H9 (cell line): ENCODE measurements at regions not wholly inside any gene's neighbourhood (a gene's known extent, or its start where the extent isn't known, plus 50 kb on each side); places are given as distances from the start of the nearest gene placed in this dataset.

ENCODE experiments used
- DNase-seq: peaks from one replicate; pipeline ENCODE4 v3.0.0-alpha.2; 2017
- H2AFZ ChIP-seq: one replicate; pipeline ENCODE4 v1.6.1; 2013; ENCODE audit warnings: mild to moderate bottlenecking, low read length, control low read depth, moderate library complexity
- H2AK5ac ChIP-seq: 2 replicates; pipeline ENCODE4 v1.6.1; 2013; ENCODE audit warnings: low read length, control low read depth, mixed read lengths; ENCODE audit not compliant: insufficient read length
- H2BK120ac ChIP-seq: one replicate; pipeline ENCODE4 v1.6.1; 2013; ENCODE audit warnings: low read depth, mild to moderate bottlenecking, low read length, control low read depth, inconsistent platforms; ENCODE audit not compliant: poor library complexity, severe bottlenecking
- H2BK12ac ChIP-seq: 2 replicates; pipeline ENCODE4 v1.6.1; 2013; ENCODE audit warnings: low read length, control low read depth, mixed read lengths, low read depth; ENCODE audit not compliant: insufficient read length
- H2BK15ac ChIP-seq: 2 replicates; pipeline ENCODE4 v1.6.1; 2013; ENCODE audit warnings: low read depth, low read length, control low read depth
- H2BK20ac ChIP-seq: one replicate; pipeline ENCODE4 v1.6.1; 2013; ENCODE audit warnings: low read depth, mild to moderate bottlenecking, low read length, control low read depth, inconsistent platforms; ENCODE audit not compliant: poor library complexity, severe bottlenecking
- H2BK5ac ChIP-seq: 2 replicates; pipeline ENCODE4 v1.6.1; 2013; ENCODE audit warnings: low read length, control low read depth, mixed read lengths; ENCODE audit not compliant: insufficient read length
- H3K14ac ChIP-seq: 2 replicates; pipeline ENCODE4 v1.6.1; 2013; ENCODE audit warnings: low read length, control low read depth; ENCODE audit not compliant: insufficient read depth
- H3K18ac ChIP-seq: 2 replicates; pipeline ENCODE4 v1.6.1; 2013; ENCODE audit warnings: low read depth, mild to moderate bottlenecking, mixed read lengths, low read length, control low read depth; ENCODE audit not compliant: insufficient read length
- H3K23ac ChIP-seq: 2 replicates; pipeline ENCODE4 v1.6.1; 2013; ENCODE audit warnings: low read length, control low read depth, mixed read lengths, low read depth; ENCODE audit not compliant: insufficient read length
- H3K23me2 ChIP-seq: 2 replicates; pipeline ENCODE4 v1.6.1; 2013; ENCODE audit warnings: low read depth, mild to moderate bottlenecking, mixed read lengths, low read length, control low read depth; ENCODE audit not compliant: insufficient read length, poor library complexity, severe bottlenecking
- H3K27ac ChIP-seq: 2 replicates; pipeline ENCODE4 v1.5.1; 2013; ENCODE audit warnings: low read length, control low read depth, mixed read lengths, low read depth; ENCODE audit not compliant: insufficient read length
- H3K27me3 ChIP-seq: 2 replicates; pipeline ENCODE4 v1.6.1; 2013; ENCODE audit warnings: low read length, control low read depth, inconsistent platforms; ENCODE audit not compliant: insufficient read depth
- H3K4ac ChIP-seq: 2 replicates; pipeline ENCODE4 v1.6.1; 2013; ENCODE audit warnings: low read depth, mild to moderate bottlenecking, control low read depth, inconsistent platforms, low read length, moderate library complexity
- H3K4me1 ChIP-seq: 2 replicates; pipeline ENCODE4 v1.6.1; 2013; ENCODE audit warnings: low read length, control low read depth, inconsistent platforms; ENCODE audit not compliant: insufficient read depth
- H3K4me2 ChIP-seq: 2 replicates; pipeline ENCODE4 v1.6.1; 2013; ENCODE audit warnings: low read length, control low read depth, mixed read lengths; ENCODE audit not compliant: insufficient read length, insufficient read depth
- H3K56ac ChIP-seq: 2 replicates; pipeline ENCODE4 v1.6.1; 2013; ENCODE audit warnings: low read depth, mild to moderate bottlenecking, mixed read lengths, low read length, control low read depth; ENCODE audit not compliant: insufficient read length
- H3K79me1 ChIP-seq: 2 replicates; pipeline ENCODE4 v1.6.1; 2013; ENCODE audit warnings: low read depth, mild to moderate bottlenecking, moderate library complexity, low read length, control low read depth, inconsistent platforms; ENCODE audit not compliant: insufficient read depth, poor library complexity, severe bottlenecking
- H3K79me2 ChIP-seq: 2 replicates; pipeline ENCODE4 v1.6.1; 2013; ENCODE audit warnings: low read length, control low read depth, inconsistent platforms; ENCODE audit not compliant: insufficient read depth
- H3K9ac ChIP-seq: 2 replicates; pipeline ENCODE4 v1.6.1; 2013; ENCODE audit warnings: low read length, control low read depth, mixed read lengths; ENCODE audit not compliant: insufficient read length; ENCODE audit errors: extremely low read depth
- H3K9me3 ChIP-seq: one replicate; pipeline ENCODE4 v1.6.1; 2013; ENCODE audit warnings: low read depth, low read length, inconsistent platforms; ENCODE audit not compliant: control insufficient read depth
- H3T11ph ChIP-seq: one replicate; pipeline ENCODE4 v1.6.1; 2013; ENCODE audit warnings: mild to moderate bottlenecking, low read length, control low read depth, inconsistent platforms
- H4K20me1 ChIP-seq: one replicate; pipeline ENCODE4 v1.6.1; 2013; ENCODE audit not compliant: control insufficient read depth, insufficient read length, insufficient read depth
- H4K5ac ChIP-seq: 2 replicates; pipeline ENCODE4 v1.6.1; 2013; ENCODE audit warnings: low read depth, mild to moderate bottlenecking, mixed read lengths, low read length, control low read depth; ENCODE audit not compliant: insufficient read length
- H4K8ac ChIP-seq: replicated peaks from 2 replicates; pipeline ENCODE4 v1.6.1; 2013; ENCODE audit warnings: low read length, control low read depth, mixed read lengths, low read depth; ENCODE audit not compliant: insufficient read length
- H4K91ac ChIP-seq: 2 replicates; pipeline ENCODE4 v1.6.1; 2013; ENCODE audit warnings: low read depth, mild to moderate bottlenecking, moderate library complexity, mixed read lengths, low read length, control low read depth; ENCODE audit not compliant: insufficient read length
- H3K27ac Mint-ChIP-seq, 3 experiments: 2 replicates in 2 of 3; 3 replicates in 1 of 3; pipeline ENCODE4 v1.8.0; 2020 to 2021; ENCODE audit warnings: mixed read lengths in 3 of 3, mild to moderate bottlenecking in 1 of 3, moderate library complexity in 1 of 3
- H3K27me3 Mint-ChIP-seq: 2 replicates; pipeline ENCODE4 v1.8.0; 2021; ENCODE audit warnings: low read depth, mild to moderate bottlenecking, moderate library complexity, mixed read lengths
- H3K36me3 Mint-ChIP-seq, 3 experiments: 2 replicates in 2 of 3; 3 replicates in 1 of 3; pipeline ENCODE4 v1.8.0; 2020 to 2021; ENCODE audit warnings: low read depth in 3 of 3, mixed read lengths in 3 of 3; ENCODE audit not compliant: insufficient read depth in 1 of 3
- H3K4me1 Mint-ChIP-seq, 2 experiments: 2 replicates each; pipeline ENCODE4 v1.8.0; 2020; ENCODE audit warnings: mixed read lengths in 2 of 2
- H3K4me3 Mint-ChIP-seq, 2 experiments: 2 replicates in 1 of 2; 3 replicates in 1 of 2; pipeline ENCODE4 v1.8.0; 2020 to 2021; ENCODE audit warnings: mild to moderate bottlenecking in 2 of 2, mixed read lengths in 2 of 2, moderate library complexity in 1 of 2
- H3K9me3 Mint-ChIP-seq, 2 experiments: 2 replicates in 1 of 2; 3 replicates in 1 of 2; pipeline ENCODE4 v1.8.0; 2020; ENCODE audit warnings: mild to moderate bottlenecking in 2 of 2, mixed read lengths in 2 of 2, moderate library complexity in 1 of 2
- WGBS: extraction: QIAGEN DNeasy Blood & Tissue Kit; methylation state at CpG from one replicate; pipeline ENCODE4 v1.1.7; 2013; ENCODE audit warnings: missing lambda C conversion rate, low lambda C conversion rate, mixed read lengths; ENCODE audit not compliant: insufficient read length; ENCODE audit errors: extremely low coverage; 5-methylcytosine and 5-hydroxymethylcytosine counted together
- TF ChIP-seq, protein P1 (sequence below): fragments of 200-600 bp; sonication (generic); conservative IDR thresholded peaks from 3 replicates; pipeline ENCODE4 v1.8.0; 2021; ENCODE audit warnings: antibody characterized with exemption, mild to moderate bottlenecking

DNA sequence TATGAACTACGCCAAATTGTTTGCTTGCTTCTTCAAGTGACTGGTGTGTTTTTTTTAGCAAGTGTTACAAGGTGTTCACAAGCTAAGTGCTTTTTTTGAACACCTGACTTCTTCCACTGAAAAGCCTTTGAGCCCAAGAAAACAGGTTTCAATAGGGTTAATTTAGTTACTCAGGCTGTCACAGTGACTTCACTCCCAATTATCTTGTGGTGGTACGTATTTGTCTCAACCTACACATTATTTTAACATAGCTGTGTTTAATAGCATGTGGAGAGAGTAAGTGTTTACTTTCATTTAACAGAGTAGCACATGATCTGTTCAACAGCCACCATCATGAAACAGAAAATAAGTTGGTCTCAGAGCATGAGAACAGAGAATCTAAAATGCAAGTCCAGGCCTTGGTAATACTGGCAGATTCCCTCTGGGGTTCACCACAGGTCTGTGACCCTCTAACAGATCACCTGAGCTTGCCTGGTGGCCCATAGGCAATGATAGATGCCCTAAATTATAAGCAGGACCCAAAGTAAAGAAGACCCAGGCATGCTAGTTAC, 267.7 kb upstream of the SMARCA2 start:
- Histone ChIP-seq H2BK5ac (no peak overlapping the region), H3K4me1 (no peaks in the 10 kb centered on the region)
- TF ChIP-seq, protein P1, sequence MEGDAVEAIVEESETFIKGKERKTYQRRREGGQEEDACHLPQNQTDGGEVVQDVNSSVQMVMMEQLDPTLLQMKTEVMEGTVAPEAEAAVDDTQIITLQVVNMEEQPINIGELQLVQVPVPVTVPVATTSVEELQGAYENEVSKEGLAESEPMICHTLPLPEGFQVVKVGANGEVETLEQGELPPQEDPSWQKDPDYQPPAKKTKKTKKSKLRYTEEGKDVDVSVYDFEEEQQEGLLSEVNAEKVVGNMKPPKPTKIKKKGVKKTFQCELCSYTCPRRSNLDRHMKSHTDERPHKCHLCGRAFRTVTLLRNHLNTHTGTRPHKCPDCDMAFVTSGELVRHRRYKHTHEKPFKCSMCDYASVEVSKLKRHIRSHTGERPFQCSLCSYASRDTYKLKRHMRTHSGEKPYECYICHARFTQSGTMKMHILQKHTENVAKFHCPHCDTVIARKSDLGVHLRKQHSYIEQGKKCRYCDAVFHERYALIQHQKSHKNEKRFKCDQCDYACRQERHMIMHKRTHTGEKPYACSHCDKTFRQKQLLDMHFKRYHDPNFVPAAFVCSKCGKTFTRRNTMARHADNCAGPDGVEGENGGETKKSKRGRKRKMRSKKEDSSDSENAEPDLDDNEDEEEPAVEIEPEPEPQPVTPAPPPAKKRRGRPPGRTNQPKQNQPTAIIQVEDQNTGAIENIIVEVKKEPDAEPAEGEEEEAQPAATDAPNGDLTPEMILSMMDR = no peak

More for the DNA sequence above, 267.7 kb upstream of the SMARCA2 start:
- Histone ChIP-seq H2BK12ac (no peak overlapping the region), H3K27ac (no peak overlapping the region), H2BK120ac (no peak overlapping the region), H4K5ac (no peak overlapping the region), H3K27me3 (no peaks in the 10 kb centered on the region), H3K56ac (no peak overlapping the region), H3K79me1 (no peaks in the 10 kb centered on the region), H3K9ac (no peak overlapping the region), H2BK20ac (no peak overlapping the region), H2AFZ (no peak overlapping the region), H3K23me2 (no peaks in the 10 kb centered on the region), H3K18ac (no peak overlapping the region), H4K8ac (no peak overlapping the region), H3K4me2 (no peak overlapping the region), H3K23ac (no peak overlapping the region), H2AK5ac (no peak overlapping the region), H3K79me2 (no peaks in the 10 kb centered on the region), H3T11ph (no peak overlapping the region), H3K14ac (no peak overlapping the region), H3K9me3 (peaks cover 13% of the 10 kb centered on the region), H2BK15ac (no peak overlapping the region), H4K20me1 (no peaks in the 10 kb centered on the region), H4K91ac (no peak overlapping the region), H3K4ac (no peak overlapping the region)
- Mint-ChIP-seq H3K36me3 (peaks cover 0 to 11% (median 0%) of the 10 kb centered on the region in 3 experiments; a peak in 4 of 7 replicates), H3K4me3 (no peak overlapping the region), H3K9me3 (peaks cover 21 to 26% of the 10 kb centered on the region in 2 experiments), H3K4me1 (peaks cover 4 to 8% of the 10 kb centered on the region in 2 experiments), H3K27me3 (peaks cover 30% of the 10 kb centered on the region), H3K27ac (no peak overlapping the region)
- WGBS = no CpG with 5 or more reads among the region's 2 CpGs
- DNase-seq = no peak
